ENCODE measurements at regions not wholly inside any gene's neighbourhood (a gene's known extent, or its start where the extent isn't known, plus 50 kb on each side); places are given as distances from the start of the nearest gene placed in this dataset.
"Not testable (repeated sequence)": the region's sequence is repeated elsewhere in the genome, so short reads cannot be mapped to it uniquely, and the experiment has no call there.

- DNase-seq (ENCODE audit: low spot score) (no peak), FAIRE-seq (no peak)
These were observed 100.8 kb upstream of the UMPS start for GRCh38 chr3:124629497-124629896.

DNA sequence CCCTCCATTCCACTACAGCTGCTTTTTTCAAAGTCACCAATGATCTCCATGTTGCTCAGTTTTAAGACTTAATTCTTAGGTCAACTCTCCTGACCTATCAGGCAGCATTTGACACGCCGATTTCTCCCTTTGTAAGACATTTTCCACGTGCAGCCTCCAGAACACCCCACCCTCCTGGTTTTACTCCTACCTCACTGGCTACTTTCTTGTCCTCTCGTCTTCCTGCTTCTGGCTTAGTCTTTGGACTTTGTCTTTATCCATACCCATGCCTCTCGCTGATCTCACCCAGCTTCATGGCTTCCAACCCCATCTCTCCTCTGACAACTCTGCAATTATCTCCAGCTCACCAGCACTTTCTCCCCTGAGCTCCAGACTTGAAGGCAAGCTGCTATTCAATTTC lies 99.3 kb upstream of the UMPS start:
- DNase-seq (ENCODE audit: low spot score) = no peak
- no peak for FAIRE-seq

GRCh38 chr3:124631727-124632126 lies 98.5 kb upstream of the UMPS start:
- no peak for FAIRE-seq

GRCh38 chr3:124632566-124633140 lies 97.6 kb upstream of the UMPS start:
- FAIRE-seq = no peak
- DNase-seq (ENCODE audit: low spot score) = no peak

More at GRCh38 chr3:124631727-124632126, 98.5 kb upstream of the UMPS start:
- DNase-seq (ENCODE audit: low spot score) = no peak

DNA sequence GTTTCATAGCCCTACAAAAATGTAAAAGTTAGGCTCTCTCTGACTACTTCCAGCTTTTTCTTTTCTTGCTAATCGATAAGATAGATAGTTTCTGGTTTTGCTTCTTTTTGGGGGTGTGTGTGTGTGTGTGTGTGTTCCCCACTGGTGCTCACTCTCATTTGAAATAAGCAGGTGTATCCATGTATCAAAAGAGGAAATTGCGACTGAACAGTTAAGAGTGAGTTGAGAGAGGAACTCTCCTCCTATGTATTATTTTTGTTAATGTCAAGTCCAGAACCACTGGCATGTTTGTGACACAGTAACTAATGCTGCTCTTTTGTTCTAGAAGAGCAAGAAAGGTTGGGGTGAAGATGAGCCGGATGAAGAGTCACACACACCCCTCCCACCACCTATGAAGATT lies 96.7 kb upstream of the UMPS start:
- DNase-seq (ENCODE audit: low spot score) = no peak
- FAIRE-seq = no peak

DNA sequence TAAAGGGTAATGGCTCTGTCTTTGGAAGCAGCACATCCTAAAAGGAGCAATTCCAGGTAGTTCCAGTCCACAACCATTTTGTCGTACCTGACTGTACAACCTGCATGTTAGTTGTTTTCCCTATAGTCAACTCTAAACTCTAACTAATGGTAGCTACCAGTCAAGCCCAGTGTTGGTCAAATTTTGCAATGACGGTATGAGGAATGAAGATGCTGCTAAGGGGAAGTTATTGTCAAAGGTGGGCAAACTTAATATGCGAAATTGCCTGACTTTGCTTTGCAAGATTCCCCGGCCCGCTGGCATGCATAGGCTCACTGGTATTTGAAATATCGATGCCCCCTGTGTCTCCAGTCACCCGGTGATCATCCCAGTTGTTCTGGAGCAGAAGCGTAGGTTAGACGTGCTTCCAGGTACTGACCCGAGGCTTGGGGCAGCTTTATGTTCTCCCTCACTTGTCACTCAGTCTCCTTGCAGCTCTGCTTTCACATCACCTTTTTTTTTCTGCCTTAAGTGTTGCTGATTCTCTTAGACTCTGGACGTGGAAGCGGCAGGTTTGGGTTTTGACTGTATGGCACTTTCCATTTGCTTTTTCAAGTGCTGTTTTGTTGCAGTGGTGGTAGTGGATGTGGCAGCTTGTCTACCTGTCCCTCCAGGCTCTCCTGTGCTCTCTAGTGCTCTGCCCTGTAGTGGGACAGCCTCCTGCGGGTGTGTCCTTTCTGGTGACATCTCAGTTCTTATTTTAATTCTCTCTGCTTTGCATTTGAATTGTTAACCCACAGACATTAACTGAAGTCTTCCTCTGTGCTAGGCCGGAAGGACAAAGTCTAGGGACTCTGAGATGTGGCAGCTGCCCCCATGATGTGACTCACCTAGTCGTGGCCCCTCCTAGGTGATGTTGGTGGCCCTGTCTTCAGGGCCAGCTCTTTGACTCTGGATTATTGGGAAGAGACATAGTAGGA lies 95.8 kb upstream of the UMPS start:
- FAIRE-seq (no peak), DNase-seq (ENCODE audit: low spot score) (no peak)

DNA sequence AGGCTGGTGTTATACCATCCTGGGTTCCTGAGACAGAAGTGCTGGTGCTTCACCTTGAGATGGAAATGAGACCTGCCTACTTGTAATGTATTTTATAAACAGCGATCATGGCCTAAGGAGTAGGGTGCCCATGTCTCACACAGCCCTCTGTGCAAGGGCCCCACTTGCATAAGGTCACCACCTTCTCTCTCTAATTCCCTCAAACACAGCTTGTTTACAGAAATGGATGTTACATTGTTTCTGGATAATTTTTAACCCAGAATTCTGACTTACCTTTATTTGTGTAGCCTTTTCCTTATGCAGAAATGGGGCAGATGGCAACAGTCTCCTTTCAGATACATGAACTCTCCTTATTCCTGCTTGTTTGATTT lies 95.1 kb upstream of the UMPS start:
- FAIRE-seq = no peak
- DNase-seq (ENCODE audit: low spot score) = no peak

DNA sequence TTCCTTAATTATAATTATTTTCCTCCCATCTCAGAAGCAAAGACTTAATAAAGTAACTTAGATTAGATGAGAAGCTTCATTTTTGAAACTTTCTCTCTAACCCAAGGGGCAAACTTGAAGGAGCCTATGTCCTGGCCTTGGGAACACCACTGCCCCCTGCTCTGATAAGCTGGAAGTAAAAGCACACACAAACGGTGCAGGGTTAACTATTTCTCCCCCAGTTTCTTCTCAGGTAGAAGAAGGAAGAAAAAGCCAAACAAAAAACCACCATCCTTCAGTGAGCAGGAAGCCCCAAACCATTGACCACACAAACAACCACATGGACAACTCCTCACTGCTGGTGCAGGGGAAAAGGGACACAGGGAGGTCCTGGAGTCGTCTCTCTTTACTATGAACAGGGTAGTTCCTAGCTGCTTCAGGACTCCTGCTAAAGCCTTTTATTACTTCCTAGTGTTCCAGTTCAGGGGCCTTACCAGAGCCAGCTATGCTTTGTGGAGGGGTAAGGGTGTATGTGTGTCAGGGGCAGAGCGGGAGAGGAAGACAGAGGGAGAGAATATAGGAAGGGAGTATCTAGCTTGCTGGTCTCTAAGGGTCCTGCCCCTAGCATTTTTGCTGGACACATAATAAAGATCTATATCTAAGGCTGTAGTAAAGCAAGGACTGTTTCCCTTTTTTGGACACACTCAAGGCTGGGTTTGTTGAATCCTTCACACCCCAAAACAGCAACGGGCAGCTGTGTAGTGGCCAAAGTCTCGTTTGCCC lies 94.0 kb upstream of the UMPS start:
- DNase-seq (ENCODE audit: low spot score) (no peak), FAIRE-seq (no peak)

DNA sequence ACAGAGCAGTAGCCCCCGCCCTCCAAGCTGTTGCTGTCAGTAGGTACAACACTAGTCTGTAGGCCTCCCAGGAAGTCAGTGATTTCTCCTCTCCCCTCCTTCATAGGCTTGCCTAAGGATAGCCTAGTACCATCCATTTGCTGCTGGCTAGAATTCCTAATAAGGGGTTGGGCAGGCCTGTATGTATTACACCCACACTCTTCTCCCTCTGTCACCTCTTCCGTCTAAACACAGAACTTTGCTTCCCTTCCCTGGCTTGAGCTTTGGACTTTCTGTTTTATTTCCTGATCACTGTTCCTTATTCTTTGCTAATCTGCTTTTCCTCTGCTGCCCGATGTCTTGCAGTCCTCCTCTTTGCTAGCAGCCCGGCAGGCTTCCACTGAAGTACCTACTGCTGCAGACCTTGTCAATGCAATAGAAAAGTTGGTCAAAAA lies 93.4 kb upstream of the UMPS start:
- no peak for FAIRE-seq
- no peak for DNase-seq (ENCODE audit: low spot score)

DNA sequence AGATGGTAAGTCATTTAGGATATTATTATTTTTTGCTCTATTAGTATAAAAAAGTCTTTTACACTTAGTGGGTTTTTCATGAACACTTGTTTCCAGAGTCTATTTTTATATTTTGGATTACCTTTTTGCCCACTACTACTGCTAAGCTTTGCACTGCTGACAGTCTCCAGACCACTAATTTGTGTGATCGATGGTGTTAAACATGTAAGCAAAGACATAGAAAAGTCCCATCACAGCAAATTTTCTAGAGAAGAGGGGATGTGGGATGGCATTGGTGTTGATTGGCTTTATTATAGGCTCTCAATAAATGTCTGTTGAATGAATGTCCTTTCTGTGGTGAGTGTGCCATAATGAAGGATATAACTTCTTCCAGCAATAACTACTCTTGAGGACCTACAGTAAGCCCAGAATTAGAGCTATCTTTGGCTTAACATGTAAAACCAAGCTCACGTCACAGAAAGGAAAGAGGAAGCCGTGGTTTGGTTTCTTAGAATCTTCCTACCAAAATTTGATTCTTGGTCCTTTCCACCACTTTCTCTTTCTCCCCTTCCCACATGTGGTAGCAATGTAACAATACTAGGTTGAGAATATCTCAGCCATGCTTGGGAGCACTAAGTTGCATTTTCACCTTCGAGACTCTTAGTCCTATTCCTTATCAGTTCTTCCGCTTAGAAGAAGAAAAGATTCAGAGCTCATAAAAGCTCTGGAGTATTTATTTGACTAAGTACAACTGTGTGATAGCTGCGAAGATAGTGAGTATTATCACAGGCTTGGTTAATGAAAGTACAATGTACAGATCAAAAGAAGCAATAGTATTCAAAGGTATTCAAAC lies 90.6 kb upstream of the UMPS start:
- FAIRE-seq (no peak), DNase-seq (ENCODE audit: low spot score) (no peak)

GRCh38 chr3:124640635-124641306 lies 89.5 kb upstream of the UMPS start:
- no peak for FAIRE-seq
- no peak for DNase-seq (ENCODE audit: low spot score)

DNA sequence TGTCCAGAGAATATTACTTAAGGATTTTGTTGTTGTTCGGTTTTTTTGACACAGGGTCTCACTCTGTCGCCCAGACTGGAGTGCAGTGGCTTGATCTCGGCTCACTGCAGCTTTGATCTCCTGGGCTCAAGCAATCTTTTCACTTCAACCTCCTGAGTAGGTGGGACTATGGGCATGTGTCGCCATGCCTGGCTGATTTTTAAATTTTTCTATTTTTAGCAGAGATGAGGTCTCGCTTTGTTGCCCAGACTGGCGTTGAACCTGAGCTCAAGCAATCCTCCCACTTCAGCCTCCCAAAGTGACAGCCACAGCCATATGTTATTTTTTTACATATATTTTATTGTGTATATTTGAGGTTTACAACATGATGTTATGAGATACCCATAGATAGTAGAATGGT lies 86.8 kb upstream of the UMPS start:
- DNase-seq (ENCODE audit: low spot score) = no peak
- FAIRE-seq = no peak

GRCh38 chr3:124646186-124646585 lies 84.1 kb upstream of the UMPS start:
- FAIRE-seq; DNase-seq (ENCODE audit: low spot score): not testable (repeated sequence)

DNA sequence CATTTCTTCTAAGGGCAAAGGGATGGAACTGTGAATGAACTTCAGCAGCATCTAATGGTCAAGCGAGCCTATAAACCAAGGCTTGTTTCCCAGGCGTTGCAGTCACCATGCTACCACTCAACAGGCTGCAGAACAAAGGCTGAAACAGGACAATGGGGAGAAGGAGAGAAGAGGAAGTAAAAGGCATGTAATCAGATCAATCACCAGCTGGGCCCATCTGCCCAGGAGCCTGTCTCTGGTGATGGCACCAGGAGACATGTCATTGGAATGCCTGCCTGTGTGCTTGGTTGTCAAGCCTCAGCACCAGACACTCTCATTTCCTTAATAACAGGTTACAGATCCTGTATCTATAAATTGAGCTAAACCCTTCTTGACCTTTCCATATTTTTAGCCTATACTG lies 81.7 kb upstream of the UMPS start:
- FAIRE-seq (no peak), DNase-seq (ENCODE audit: low spot score) (no peak)

GRCh38 chr3:124650798-124651197 lies 79.5 kb upstream of the UMPS start:
- no peak for DNase-seq (ENCODE audit: low spot score)
- no peak for FAIRE-seq

GRCh38 chr3:124651416-124651815 lies 78.8 kb upstream of the UMPS start:
- not testable (repeated sequence) for FAIRE-seq; DNase-seq (ENCODE audit: low spot score)

DNA sequence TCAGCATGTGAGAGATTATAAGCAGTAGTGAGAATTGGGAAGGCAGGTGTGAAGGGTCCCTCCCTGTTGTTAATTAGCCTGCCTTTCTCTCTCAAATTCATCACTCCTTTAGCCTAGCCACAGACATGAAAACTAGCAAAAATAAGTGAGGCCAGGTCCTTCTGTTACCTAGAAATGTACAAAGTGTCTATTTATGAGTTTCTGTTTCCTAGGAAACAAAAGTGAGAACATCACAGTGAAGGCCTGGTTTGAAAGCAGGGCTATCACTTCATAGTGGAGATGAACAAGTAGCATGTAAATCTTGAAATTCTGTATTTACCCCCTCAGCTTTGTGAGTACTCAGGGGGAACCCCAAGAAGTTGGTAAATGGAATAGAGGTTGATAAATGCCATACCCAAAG lies 78.2 kb upstream of the UMPS start:
- FAIRE-seq (no peak), DNase-seq (ENCODE audit: low spot score) (no peak)

- DNase-seq (ENCODE audit: low spot score) (no peak), FAIRE-seq (no peak)
These were observed 77.0 kb upstream of the UMPS start for GRCh38 chr3:124653071-124653796.

- DNase-seq (ENCODE audit: low spot score) = no peak
- FAIRE-seq = no peak
These were observed 76.3 kb upstream of the UMPS start for GRCh38 chr3:124653797-124654469.
